GM23248 (cell line): ENCODE measurements at regions not wholly inside any gene's neighbourhood (a gene's known extent, or its start where the extent isn't known, plus 50 kb on each side); places are given as distances from the start of the nearest gene placed in this dataset.

Source experiments
- EZH2 ChIP-seq: fragments of 200-600 bp; sonication (generic); IDR thresholded peaks from 2 replicates; pipeline ENCODE4 v1.6.1; 2018; ENCODE audit warnings: antibody characterized with exemption, mild to moderate bottlenecking; ENCODE audit not compliant: insufficient read depth, poor library complexity, severe bottlenecking
- EZH2phosphoT487 ChIP-seq: fragments of 200-600 bp; sonication (generic); IDR thresholded peaks from 2 replicates; pipeline ENCODE4 v1.6.1; 2018; ENCODE audit warnings: antibody characterized with exemption, moderate library complexity, mild to moderate bottlenecking, low read depth; ENCODE audit not compliant: insufficient read depth

- no peak for TF ChIP-seq EZH2
- no peak for TF ChIP-seq EZH2phosphoT487
These were observed 143.9 kb downstream of the OR2K2 start for GRCh38 chr9:111186021-111186530.
